ENCODE measurements at regions not wholly inside any gene's neighbourhood (a gene's known extent, or its start where the extent isn't known, plus 50 kb on each side); places are given as distances from the start of the nearest gene placed in this dataset.

GRCh38 chr4:120163895-120164294 lies 97.2 kb upstream of the MAD2L1 start:
- DNase-seq, result no peak

DNA sequence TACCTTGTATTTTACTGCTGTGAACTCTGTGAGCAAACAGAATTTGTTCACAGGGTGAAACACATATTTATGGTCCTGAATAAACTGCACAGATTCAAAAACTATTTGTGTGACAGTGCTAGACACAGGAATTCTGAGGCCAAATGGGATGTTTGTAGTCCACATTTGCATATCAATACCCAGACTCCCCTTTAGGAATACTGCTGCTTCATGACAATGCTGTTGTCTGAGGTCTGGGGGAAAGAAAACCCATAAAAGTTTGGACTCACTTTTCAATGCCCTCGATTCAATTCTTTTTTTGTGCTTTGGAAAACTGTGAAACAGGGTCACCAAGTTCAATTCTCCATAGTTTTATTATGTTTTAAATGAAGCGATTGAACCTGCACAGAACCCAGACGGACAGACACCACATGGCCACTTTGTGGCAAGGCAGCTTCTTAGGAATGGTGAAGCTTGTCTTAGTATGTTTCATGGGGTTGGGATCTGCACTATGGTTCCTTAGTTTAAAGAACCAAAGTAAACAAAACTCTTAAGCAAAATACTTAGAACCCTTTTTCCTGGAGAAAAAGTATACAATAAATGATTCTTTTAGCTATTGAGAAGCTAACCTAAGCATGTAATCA lies 92.3 kb upstream of the MAD2L1 start:
- DNase-seq, result no peak

GRCh38 chr4:120158046-120158445 lies 91.4 kb upstream of the MAD2L1 start:
- peak; percentile 6 for DNase-seq

GRCh38 chr4:120156120-120156718 lies 89.6 kb upstream of the MAD2L1 start:
- peak; percentile 64 for DNase-seq

DNA sequence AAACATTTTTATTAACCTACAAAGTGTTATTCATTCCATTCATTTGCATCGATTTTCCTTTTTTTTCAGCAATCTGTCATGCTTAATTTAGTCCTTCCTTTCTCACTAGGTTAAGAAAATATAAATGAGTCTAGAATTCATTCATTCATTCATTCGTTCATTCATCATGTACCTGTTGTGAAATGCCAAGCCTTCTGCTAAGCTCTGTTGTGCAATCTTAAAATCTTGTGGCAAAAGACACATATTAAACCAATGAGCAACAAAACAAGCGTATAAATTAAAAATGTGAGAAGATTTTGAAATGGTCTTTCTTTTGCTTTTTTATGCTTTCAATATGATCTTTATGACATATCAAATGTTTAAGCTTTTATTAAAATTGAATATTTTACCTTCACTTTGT lies 88.6 kb upstream of the MAD2L1 start:
- DNase-seq, result no peak

- no peak for DNase-seq
Measured at GRCh38 chr4:120144634-120145033, 78.0 kb upstream of the MAD2L1 start.

DNA sequence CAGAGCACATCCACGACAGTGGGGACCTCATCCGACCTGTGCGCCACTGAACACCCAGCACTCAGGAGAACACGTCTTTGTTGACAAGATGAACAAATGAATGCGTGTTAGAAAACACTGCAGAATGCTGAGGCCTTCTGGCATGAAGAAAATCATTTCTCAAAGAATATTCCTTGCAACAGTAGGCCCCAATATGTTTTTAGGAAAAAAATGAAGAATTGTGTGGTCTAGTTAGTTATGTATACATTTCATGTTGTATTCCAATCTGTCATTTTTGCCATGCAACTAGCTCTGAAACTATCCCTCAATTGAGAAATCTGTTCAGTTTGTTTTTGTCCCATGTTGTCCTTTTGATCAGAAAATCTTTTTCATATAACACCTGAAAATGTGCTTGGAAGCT lies 77.4 kb upstream of the MAD2L1 start:
- DNase-seq, result no peak

GRCh38 chr4:120139392-120139791 lies 72.7 kb upstream of the MAD2L1 start:
- no peak for DNase-seq

DNA sequence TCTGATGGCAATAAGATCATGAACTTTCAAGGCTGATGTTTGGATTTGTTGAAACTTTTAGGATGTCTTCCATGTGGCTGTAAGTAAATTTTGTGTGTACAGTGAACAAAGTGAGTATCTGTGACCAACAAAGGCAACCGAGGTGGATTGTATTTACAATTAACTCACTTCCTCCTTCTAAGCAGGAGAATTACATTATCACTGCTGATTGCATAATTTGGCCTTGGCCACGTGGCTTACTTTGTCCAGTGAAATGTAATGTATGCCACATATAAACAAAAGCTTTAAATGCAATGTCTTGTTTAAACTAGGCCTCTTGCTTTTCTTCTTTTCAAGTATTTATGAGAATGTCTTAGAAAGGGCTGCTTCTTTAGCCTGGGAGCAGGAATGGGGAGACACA lies 66.3 kb upstream of the MAD2L1 start:
- no peak for DNase-seq

- DNase-seq, result no peak
Measured at GRCh38 chr4:120130786-120131185, 64.1 kb upstream of the MAD2L1 start.
